ENCODE measurements at regions not wholly inside any gene's neighbourhood (a gene's known extent, or its start where the extent isn't known, plus 50 kb on each side); places are given as distances from the start of the nearest gene placed in this dataset.

DNA sequence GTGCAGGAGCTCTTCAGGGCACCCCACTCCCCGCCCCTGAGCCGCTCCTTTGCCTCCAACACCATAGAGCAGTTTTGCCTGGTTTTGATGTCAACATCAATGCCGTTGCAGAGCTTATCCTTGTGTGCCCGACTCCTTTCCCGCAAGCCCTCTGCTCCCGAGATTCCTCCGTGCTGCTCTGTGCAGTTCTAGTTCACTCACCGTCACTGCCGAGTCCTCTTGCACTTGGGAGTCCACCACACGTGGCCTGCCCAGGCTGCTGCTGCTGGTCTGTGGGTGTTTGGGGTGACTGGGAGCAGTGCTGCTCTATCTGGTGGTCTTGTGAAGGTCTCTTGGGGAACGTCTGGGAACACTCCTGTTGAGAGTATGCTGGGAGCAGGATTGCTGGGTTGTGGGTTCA is 63.8 kb upstream of the ANO1 start:
- no peak overlapping the region for H3K4me3 ChIP-seq (ENCODE audit: low read depth, low read length)
- no peak for TF ChIP-seq CTCF (IDR thresholded peaks at IDR 0.05; ENCODE audit: insufficient read depth, low read depth, low read length)

GRCh38 chr11:70016666-70017367 is 61.3 kb upstream of the ANO1 start:
- TF ChIP-seq CTCF (IDR thresholded peaks at IDR 0.05; ENCODE audit: insufficient read depth, low read depth, low read length), result no peak
- no peak overlapping the region for H3K4me3 ChIP-seq (ENCODE audit: low read depth, low read length)
- DNase-seq (ENCODE audit: low read depth), result no peak

More for the DNA sequence above, 63.8 kb upstream of the ANO1 start:
- DNase-seq (ENCODE audit: low read depth), result no peak

DNA sequence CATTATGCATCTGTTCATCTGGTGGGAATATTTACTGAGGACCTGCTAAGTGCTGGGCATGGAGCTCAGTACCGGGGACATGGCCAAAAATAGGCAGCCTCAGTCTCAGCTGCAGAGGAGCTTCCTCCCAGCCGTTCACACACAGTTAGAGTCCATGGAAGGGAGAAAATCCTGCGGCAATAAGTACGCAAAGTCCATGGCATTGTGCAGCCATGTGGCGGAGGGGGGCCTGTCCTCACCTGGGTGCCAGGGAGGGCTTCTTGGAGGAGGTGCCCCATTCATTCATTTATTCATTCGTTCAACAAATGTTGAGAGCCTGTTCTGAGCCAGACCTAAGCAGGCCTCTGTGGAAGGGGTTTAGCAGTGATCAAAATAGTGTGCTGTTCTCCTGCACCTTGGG is 59.3 kb upstream of the ANO1 start:
- H3K4me3 ChIP-seq (ENCODE audit: low read depth, low read length), result no peak overlapping the region
- DNase-seq (ENCODE audit: low read depth), result no peak
- TF ChIP-seq CTCF (IDR thresholded peaks at IDR 0.05; ENCODE audit: insufficient read depth, low read depth, low read length), result no peak

DNA sequence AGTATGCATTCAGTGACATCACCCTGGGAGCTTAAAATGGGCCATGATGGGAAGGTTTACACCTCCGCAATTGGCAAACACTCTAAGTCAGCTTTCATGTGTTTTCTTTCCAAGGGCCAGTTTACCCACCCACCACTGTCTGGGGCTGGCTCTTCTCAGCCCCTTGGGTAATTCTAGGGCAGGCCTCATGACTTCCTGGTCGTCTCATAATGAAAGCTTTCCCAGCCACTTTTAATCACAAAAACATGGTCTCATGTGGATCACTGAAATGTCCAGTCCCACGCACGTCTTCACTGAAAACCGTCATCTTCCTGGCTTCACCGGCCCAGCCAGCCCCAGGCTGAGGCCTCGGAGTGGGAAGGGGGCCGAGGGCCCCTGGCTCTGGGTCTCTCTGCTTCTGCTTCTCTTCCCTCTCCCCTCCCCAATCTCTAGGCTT is 58.5 kb upstream of the ANO1 start:
- peak; percentile 5 for DNase-seq (ENCODE audit: low read depth)
- no peak overlapping the region for H3K4me3 ChIP-seq (ENCODE audit: low read depth, low read length)
- TF ChIP-seq CTCF (IDR thresholded peaks at IDR 0.05; ENCODE audit: insufficient read depth, low read depth, low read length), result no peak

DNA sequence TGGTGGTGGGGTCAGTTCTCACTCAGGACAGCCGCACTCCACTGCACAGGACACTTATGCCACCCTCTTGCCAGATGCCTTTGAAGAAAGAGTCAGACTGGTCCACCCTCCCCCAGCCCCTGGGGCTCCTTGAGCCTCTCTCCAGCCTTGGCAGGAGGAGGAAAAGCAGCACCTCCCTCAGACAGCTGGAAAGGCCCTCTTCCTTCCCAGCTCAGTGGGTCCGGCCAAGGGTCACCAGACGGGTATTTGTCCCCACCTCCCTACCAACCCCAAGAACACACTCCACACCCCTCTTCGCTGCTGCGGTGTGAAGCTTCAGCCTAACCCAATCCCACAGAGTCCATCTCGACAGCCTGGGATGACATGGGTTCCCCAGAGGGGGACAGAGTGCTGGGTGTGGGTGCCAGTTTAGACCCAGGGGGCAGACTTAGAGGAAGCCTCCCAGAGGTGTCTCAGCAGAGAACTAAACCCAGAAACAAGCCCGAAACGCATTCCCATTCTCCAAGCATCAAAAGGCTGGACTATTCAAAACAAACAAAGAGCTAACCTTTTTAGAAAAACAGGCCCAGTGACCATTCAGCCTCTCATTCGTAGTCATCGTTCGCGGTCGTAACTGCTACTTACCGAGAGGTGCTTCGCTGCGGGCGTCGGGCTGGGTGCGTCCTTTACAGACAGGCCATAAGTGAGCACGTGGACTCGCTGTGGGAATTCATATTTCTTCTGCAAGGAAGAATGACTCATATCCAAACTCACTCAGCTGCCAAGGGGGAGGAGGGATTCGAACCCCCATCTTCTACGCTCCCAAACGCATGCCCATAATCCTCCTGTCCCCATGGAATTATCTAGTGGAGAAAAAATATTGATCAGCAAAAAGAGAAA is 57.5 kb upstream of the ANO1 start:
- DNase-seq (ENCODE audit: low read depth), result no peak
- TF ChIP-seq CTCF (IDR thresholded peaks at IDR 0.05; ENCODE audit: insufficient read depth, low read depth, low read length), result no peak

DNA sequence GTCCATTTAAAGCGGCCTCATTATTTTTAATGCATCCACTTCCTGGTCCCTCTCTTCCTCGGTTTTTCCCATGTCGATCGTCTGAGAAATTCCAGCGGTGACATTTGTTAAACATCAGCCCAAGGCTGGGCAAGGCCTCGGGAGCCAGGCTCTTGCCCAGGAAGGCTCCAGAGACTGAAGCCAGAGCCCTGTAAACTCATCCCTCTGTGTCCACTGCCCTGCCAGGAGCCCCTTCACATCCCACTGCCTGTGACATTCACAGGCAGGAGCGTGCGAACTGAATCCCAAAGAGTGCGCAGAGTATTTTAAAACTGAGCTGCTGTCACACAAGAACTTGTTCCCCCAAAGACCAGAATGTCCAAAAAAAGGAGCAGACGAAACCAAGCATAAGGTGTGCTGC is 56.5 kb upstream of the ANO1 start:
- no peak overlapping the region for H3K4me3 ChIP-seq (ENCODE audit: low read depth, low read length)
- TF ChIP-seq CTCF (IDR thresholded peaks at IDR 0.05; ENCODE audit: insufficient read depth, low read depth, low read length), result no peak
- no peak for DNase-seq (ENCODE audit: low read depth)

More for the DNA sequence above, 57.5 kb upstream of the ANO1 start:
- H3K4me3 ChIP-seq (ENCODE audit: low read depth, low read length), result no peak overlapping the region
